ENCODE measurements at regions not wholly inside any gene's neighbourhood (a gene's known extent, or its start where the extent isn't known, plus 50 kb on each side); places are given as distances from the start of the nearest gene placed in this dataset.

GRCh38 chr13:80000684-80001509 is 340.0 kb downstream of the SPRY2 start:
- H2BK12ac ChIP-seq (ENCODE audit: insufficient read length, low read depth, low read length): no peak overlapping the region
- no peak overlapping the region for H3K14ac ChIP-seq (ENCODE audit: insufficient read depth, low read length)
- no peak overlapping the region for H2BK120ac ChIP-seq (ENCODE audit: low read depth, low read length, poor library complexity, severe bottlenecking)
- no peak overlapping the region for H4K8ac ChIP-seq (replicated peaks; ENCODE audit: insufficient read length, low read depth, low read length)
- Mint-ChIP-seq H3K27ac (no peak overlapping the region), H3K4me1 (peaks cover 0 to 3% of the 10 kb centered on the region in 2 experiments; a peak in 2 of 4 replicates), H3K9me3 (no peaks in the 10 kb centered on the region), H3K4me3 (no peak overlapping the region), H3K27me3 (ENCODE audit: low read depth) (no peaks in the 10 kb centered on the region), H3K36me3 (ENCODE audit: insufficient read depth in 1 of 3, low read depth in 3 of 3) (peaks cover 0 to 4% (median 2%) of the 10 kb centered on the region in 3 experiments; a peak in 2 of 7 replicates)
- H3K79me1 ChIP-seq (ENCODE audit: insufficient read depth, low read depth, low read length, poor library complexity, severe bottlenecking): no peaks in the 10 kb centered on the region
- no peaks in the 10 kb centered on the region for H3K23me2 ChIP-seq (ENCODE audit: insufficient read length, low read depth, low read length, poor library complexity, severe bottlenecking)
- H4K20me1 ChIP-seq (ENCODE audit: control insufficient read depth, insufficient read depth, insufficient read length): no peaks in the 10 kb centered on the region
- no peak overlapping the region for H3K4me2 ChIP-seq (ENCODE audit: insufficient read depth, insufficient read length, low read length)
- no peak overlapping the region for H3K56ac ChIP-seq (ENCODE audit: insufficient read length, low read depth, low read length)
- no peak overlapping the region for H2AFZ ChIP-seq (ENCODE audit: low read length)
- no peak overlapping the region for H2BK20ac ChIP-seq (ENCODE audit: low read depth, low read length, poor library complexity, severe bottlenecking)
- H3K18ac ChIP-seq (ENCODE audit: insufficient read length, low read depth, low read length): no peak overlapping the region
- no peaks in the 10 kb centered on the region for H3K27me3 ChIP-seq (ENCODE audit: insufficient read depth, low read length)
- no peak overlapping the region for H2BK5ac ChIP-seq (ENCODE audit: insufficient read length, low read length)
- no peak overlapping the region for H4K91ac ChIP-seq (ENCODE audit: insufficient read length, low read depth, low read length)
- H3K79me2 ChIP-seq (ENCODE audit: insufficient read depth, low read length): no peaks in the 10 kb centered on the region
- no peak overlapping the region for H2AK5ac ChIP-seq (ENCODE audit: insufficient read length, low read length)
- H3T11ph ChIP-seq (ENCODE audit: low read length): no peak overlapping the region
- H3K4me1 ChIP-seq (ENCODE audit: insufficient read depth, low read length): no peaks in the 10 kb centered on the region
- no peak overlapping the region for H4K5ac ChIP-seq (ENCODE audit: insufficient read length, low read depth, low read length)
- no peak overlapping the region for H3K23ac ChIP-seq (ENCODE audit: insufficient read length, low read depth, low read length)
- TF ChIP-seq CTCF (conservative IDR thresholded peaks at IDR 0.05): no peak
- H3K27ac ChIP-seq (ENCODE audit: insufficient read length, low read depth, low read length): no peak overlapping the region
- no peak for DNase-seq
- no CpG with 5 or more reads among the region's 4 CpGs for WGBS (ENCODE audit: extremely low coverage, insufficient read length, low lambda C conversion rate)
- no peak overlapping the region for H2BK15ac ChIP-seq (ENCODE audit: low read depth, low read length)
- no peaks in the 10 kb centered on the region for H3K9me3 ChIP-seq (ENCODE audit: control insufficient read depth, low read depth, low read length)
- H3K9ac ChIP-seq (ENCODE audit: extremely low read depth, insufficient read length, low read length): no peak overlapping the region
- no peak overlapping the region for H3K4ac ChIP-seq (ENCODE audit: low read depth, low read length)
